Skeletal muscle tissue (tissue), 3 donors: ENCODE measurements at regions not wholly inside any gene's neighbourhood (a gene's known extent, or its start where the extent isn't known, plus 50 kb on each side); places are given as distances from the start of the nearest gene placed in this dataset.

ENCODE experiments used
- H3K27ac ChIP-seq: one replicate; pipeline ENCODE4 v1.7.0; 2013; ENCODE audit warnings: mild to moderate bottlenecking, low read depth, low read length, inconsistent platforms
- H3K27me3 ChIP-seq, 3 donors: one replicate each; pipeline ENCODE4 v1.7.0; 2013; ENCODE audit warnings: low read length in 3 of 3; ENCODE audit not compliant: control insufficient read depth in 3 of 3, insufficient read depth in 3 of 3
- H3K36me3 ChIP-seq, 3 donors: one replicate each; pipeline ENCODE4 v1.7.0; 2013; ENCODE audit warnings: low read length in 3 of 3; ENCODE audit not compliant: control insufficient read depth in 3 of 3, insufficient read depth in 3 of 3
- H3K4me1 ChIP-seq, 3 donors: one replicate each; pipeline ENCODE4 v1.7.0; 2013; ENCODE audit warnings: low read length in 3 of 3, mild to moderate bottlenecking in 3 of 3; ENCODE audit not compliant: control insufficient read depth in 3 of 3, insufficient read depth in 3 of 3
- H3K4me3 ChIP-seq, 3 donors: one replicate each; pipeline ENCODE4 v1.7.0; 2013; ENCODE audit warnings: low read length in 3 of 3
- H3K9ac ChIP-seq, 3 donors: one replicate each; pipeline ENCODE4 v1.7.0; 2013; ENCODE audit warnings: low read length in 3 of 3, mild to moderate bottlenecking in 3 of 3, moderate library complexity in 2 of 3, low read depth in 1 of 3
- H3K9me3 ChIP-seq, 3 donors: one replicate each; pipeline ENCODE4 v1.7.0; 2013; ENCODE audit warnings: low read length in 3 of 3; ENCODE audit not compliant: control insufficient read depth in 3 of 3
- donor health status: Osteomylitis.

DNA sequence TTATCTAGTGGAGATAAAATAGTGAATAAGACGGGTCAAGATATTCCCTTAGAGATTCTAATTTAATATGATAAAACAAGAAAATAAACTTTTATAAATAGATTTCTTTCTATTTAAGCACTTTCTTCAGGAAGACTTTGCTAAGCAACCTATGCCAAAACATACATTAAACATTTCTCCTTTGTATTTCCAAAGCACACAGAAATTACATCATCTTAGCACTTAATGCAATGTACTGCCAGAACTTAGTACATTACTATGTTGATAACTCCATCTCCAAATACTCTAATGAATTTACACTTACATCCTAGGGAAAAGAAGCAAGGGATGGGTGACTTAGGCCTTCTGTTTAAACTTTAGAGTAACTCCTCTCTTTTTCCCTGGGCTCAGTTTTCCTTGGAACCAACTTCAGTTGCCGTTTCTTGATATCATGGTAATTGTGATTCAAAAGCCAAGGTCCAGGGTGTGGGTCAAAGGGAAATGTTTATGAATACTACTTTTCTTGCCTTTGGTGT, 322.6 kb upstream of the PCDH20 start:
- no peaks in the 10 kb centered on the region for H3K27me3 ChIP-seq
- H3K4me3 ChIP-seq: no peak overlapping the region
- H3K36me3 ChIP-seq: no peaks in the 10 kb centered on the region
- H3K27ac ChIP-seq: no peak overlapping the region
- no peaks in the 10 kb centered on the region for H3K4me1 ChIP-seq
- no peak overlapping the region for H3K9ac ChIP-seq
- no peaks in the 10 kb centered on the region for H3K9me3 ChIP-seq

DNA sequence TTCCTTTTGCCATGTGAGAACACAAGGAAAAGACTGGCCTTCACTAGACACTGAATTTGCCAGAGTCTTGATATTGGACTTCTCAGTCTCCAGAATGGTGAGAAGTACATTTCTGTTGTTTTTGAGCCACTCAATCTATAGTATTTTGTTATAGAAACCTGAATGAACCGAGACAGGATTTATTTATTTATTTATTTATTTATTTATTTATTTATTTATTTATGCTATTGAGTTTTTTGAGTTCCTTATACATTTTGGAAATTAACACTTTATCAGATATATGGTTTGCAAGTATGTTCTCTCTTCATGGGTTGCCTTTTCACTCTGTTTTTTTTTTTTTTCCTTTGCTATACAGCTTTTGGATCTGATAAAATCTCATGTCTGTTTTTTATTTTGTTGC, 319.0 kb upstream of the PCDH20 start:
- no peaks in the 10 kb centered on the region for H3K9me3 ChIP-seq
- H3K27ac ChIP-seq: no peak overlapping the region
- H3K4me1 ChIP-seq: no peaks in the 10 kb centered on the region
- no peaks in the 10 kb centered on the region for H3K36me3 ChIP-seq
- no peaks in the 10 kb centered on the region for H3K27me3 ChIP-seq
- no peak overlapping the region for H3K9ac ChIP-seq
- no peak overlapping the region for H3K4me3 ChIP-seq

GRCh38 chr13:61728471-61728870, 312.8 kb upstream of the PCDH20 start:
- H3K36me3 ChIP-seq: no peaks in the 10 kb centered on the region
- no peaks in the 10 kb centered on the region for H3K27me3 ChIP-seq
- no peak overlapping the region for H3K27ac ChIP-seq
- H3K9me3 ChIP-seq: no peaks in the 10 kb centered on the region
- no peak overlapping the region for H3K4me3 ChIP-seq
- H3K4me1 ChIP-seq: peaks cover 0 to 3% (median 0%) of the 10 kb centered on the region in 3 donors
- H3K9ac ChIP-seq: no peak overlapping the region

DNA sequence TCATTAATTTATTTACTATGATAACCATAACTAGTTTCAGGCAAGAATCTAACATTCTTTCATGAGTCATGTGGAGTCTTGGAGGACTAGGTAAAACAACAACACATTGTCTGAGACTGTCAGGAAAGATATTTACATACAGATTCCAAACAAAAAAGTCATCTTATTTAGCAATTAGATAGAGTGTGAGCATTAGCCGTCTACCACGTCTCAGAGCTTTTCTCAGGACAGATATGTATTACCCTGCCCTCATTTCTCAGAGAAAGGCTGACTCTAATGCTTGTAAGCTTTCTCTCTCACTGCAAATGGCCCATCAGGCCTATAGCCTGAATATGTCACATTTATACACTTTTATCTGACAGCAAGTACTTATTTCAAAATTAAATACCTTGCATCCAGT, 312.1 kb upstream of the PCDH20 start:
- Histone ChIP-seq H3K36me3 (no peaks in the 10 kb centered on the region), H3K27ac (no peak overlapping the region), H3K9me3 (no peaks in the 10 kb centered on the region), H3K9ac (no peak overlapping the region), H3K27me3 (no peaks in the 10 kb centered on the region), H3K4me3 (no peak overlapping the region), H3K4me1 (peaks cover 0 to 3% (median 0%) of the 10 kb centered on the region in 3 donors)

GRCh38 chr13:61725806-61726205, 310.2 kb upstream of the PCDH20 start:
- H3K36me3 ChIP-seq: no peaks in the 10 kb centered on the region
- H3K27me3 ChIP-seq: no peaks in the 10 kb centered on the region
- peaks cover 0 to 3% (median 0%) of the 10 kb centered on the region in 3 donors for H3K4me1 ChIP-seq
- H3K9me3 ChIP-seq: no peaks in the 10 kb centered on the region
- no peak overlapping the region for H3K4me3 ChIP-seq
- no peak overlapping the region for H3K27ac ChIP-seq
- no peak overlapping the region for H3K9ac ChIP-seq

GRCh38 chr13:61722119-61722518, 306.5 kb upstream of the PCDH20 start:
- H3K4me3 ChIP-seq: no peak overlapping the region
- H3K9me3 ChIP-seq: no peaks in the 10 kb centered on the region
- H3K27ac ChIP-seq: no peak overlapping the region
- no peak overlapping the region for H3K9ac ChIP-seq
- no peaks in the 10 kb centered on the region for H3K36me3 ChIP-seq
- no peaks in the 10 kb centered on the region for H3K27me3 ChIP-seq
- H3K4me1 ChIP-seq: no peaks in the 10 kb centered on the region

- Histone ChIP-seq H3K27ac (no peak overlapping the region), H3K9me3 (no peaks in the 10 kb centered on the region), H3K4me3 (no peak overlapping the region), H3K4me1 (no peaks in the 10 kb centered on the region), H3K27me3 (no peaks in the 10 kb centered on the region), H3K9ac (no peak overlapping the region), H3K36me3 (no peaks in the 10 kb centered on the region)
These were observed 297.0 kb upstream of the PCDH20 start for GRCh38 chr13:61712621-61713020.

DNA sequence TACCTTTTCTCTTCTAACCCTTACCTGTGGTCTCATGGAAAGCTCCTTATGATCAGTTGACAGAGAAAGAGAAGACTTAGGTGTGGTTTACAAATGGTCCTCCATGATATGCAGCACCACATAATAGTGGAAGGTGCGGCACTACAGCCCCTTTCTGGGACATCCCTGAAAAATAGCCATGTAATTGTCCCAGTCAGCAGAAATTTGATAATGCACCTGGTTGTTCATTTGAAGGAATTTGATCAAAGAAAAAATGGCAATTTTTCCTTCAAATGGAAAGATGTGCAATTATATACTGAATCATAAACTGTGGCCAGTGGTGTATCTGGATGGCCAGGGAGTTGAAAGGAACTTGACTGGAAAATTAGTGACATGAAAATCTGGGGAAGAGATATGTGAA, 293.6 kb upstream of the PCDH20 start:
- H3K9me3 ChIP-seq: no peaks in the 10 kb centered on the region

DNA sequence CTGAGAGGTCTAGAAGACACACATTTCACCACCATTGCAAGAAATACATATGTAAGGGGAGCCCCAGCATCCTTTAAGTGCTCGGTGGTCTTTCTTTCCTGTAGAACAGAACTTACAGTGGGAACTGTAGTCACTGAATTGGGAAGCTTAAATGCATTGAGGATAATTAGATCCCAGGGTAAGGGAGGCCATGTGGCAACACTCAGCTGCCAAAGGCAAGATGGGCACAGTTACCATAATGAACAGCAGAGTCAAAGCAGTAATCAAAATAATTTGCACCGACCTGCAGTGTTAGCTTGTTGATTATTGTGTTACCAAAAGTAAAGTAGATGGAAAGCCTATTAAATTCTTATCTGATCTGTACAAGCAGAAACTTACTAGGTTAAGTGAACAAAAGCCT, 291.2 kb upstream of the PCDH20 start:
- Histone ChIP-seq H3K9me3 (no peaks in the 10 kb centered on the region), H3K4me1 (no peaks in the 10 kb centered on the region), H3K4me3 (no peak overlapping the region), H3K36me3 (no peaks in the 10 kb centered on the region), H3K9ac (no peak overlapping the region), H3K27ac (no peak overlapping the region), H3K27me3 (no peaks in the 10 kb centered on the region)

More for the DNA sequence above, 293.6 kb upstream of the PCDH20 start:
- Histone ChIP-seq H3K27me3 (no peaks in the 10 kb centered on the region), H3K9ac (no peak overlapping the region), H3K4me1 (no peaks in the 10 kb centered on the region), H3K4me3 (no peak overlapping the region), H3K27ac (no peak overlapping the region), H3K36me3 (no peaks in the 10 kb centered on the region)

DNA sequence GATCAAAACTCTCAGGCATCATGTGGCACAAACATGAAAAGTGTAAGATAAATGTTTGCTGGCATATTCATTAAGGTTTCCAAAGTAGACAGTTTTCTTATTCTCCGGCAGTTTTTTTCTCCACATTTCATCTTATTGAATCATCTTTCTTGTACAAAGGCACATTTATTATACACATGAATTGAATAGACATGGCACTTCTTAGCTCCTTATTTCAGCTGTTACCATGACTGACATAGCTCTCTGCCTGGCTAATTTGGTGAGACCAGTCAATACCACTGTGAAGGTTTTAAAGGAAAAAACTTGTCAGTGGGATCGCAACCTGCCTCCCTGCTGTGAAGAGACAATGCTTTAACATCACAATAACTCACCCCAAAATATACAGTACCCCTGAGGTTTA, 285.0 kb upstream of the PCDH20 start:
- Histone ChIP-seq H3K9me3 (no peaks in the 10 kb centered on the region), H3K27me3 (no peaks in the 10 kb centered on the region), H3K4me1 (no peaks in the 10 kb centered on the region), H3K27ac (no peak overlapping the region), H3K36me3 (no peaks in the 10 kb centered on the region), H3K4me3 (no peak overlapping the region), H3K9ac (no peak overlapping the region)

DNA sequence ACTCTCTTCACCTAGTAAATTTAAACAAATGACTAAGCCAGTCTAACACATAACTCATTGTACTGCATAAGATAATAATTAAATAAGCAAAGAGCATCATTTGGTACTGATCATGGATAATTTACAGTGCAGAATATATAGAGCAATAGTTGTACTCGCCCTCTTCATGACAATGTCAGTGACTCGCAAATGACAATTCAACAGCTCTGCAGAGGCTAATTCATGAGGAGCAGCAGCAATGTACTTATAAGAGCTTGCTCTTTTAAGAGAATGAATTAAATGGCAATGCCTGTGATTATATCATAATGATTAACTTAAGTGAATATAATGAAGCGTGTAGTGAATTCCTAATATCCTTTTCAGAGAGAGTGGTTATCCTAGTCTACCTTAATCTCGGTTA, 284.5 kb upstream of the PCDH20 start:
- Histone ChIP-seq H3K4me1 (no peaks in the 10 kb centered on the region), H3K27me3 (no peaks in the 10 kb centered on the region), H3K9me3 (no peaks in the 10 kb centered on the region), H3K36me3 (no peaks in the 10 kb centered on the region), H3K4me3 (no peak overlapping the region), H3K27ac (no peak overlapping the region), H3K9ac (no peak overlapping the region)
